Right lobe of liver (tissue), 4 donors: ENCODE measurements at regions not wholly inside any gene's neighbourhood (a gene's known extent, or its start where the extent isn't known, plus 50 kb on each side); places are given as distances from the start of the nearest gene placed in this dataset.

Experiments used
- CTCF ChIP-seq, 4 donors: fragments of 200-600 bp in 3 of 4; fragments of 450-650 bp in 1 of 4; IDR thresholded peaks; one replicate each; pipeline versions ENCODE4 v1.5.1 to v1.8.0; 2016 to 2022; ENCODE audit warnings: antibody characterized with exemption in 4 of 4, mild to moderate bottlenecking in 2 of 4
- POLR2A ChIP-seq: fragments of 450-650 bp; IDR thresholded peaks from one replicate; pipeline ENCODE4 v1.6.1; 2017; ENCODE audit warnings: antibody characterized with exemption, mild to moderate bottlenecking
- donor health status: DM: no; HTN: no; CAD: no.
- donor health status: DM: no; HTN: no; CAD: no.
- donor health status: DM: no; HTN: yes; CAD: no.

GRCh38 chr5:179415291-179416060, 70.2 kb upstream of the ADAMTS2 start:
- no peak for TF ChIP-seq CTCF (IDR thresholded peaks at IDR 0.05)
- TF ChIP-seq POLR2A = no peak
